GM12873 (cell line): ENCODE measurements at regions not wholly inside any gene's neighbourhood (a gene's known extent, or its start where the extent isn't known, plus 50 kb on each side); places are given as distances from the start of the nearest gene placed in this dataset.

Experiments used
- TF ChIP-seq, protein P1 (sequence below): IDR thresholded peaks from 2 replicates; pipeline ENCODE4 v1.5.1; 2012; ENCODE audit warnings: low read depth, mild to moderate bottlenecking, moderate library complexity, low read length, control low read depth; ENCODE audit not compliant: insufficient read depth; ENCODE audit errors: missing control alignments

DNA sequence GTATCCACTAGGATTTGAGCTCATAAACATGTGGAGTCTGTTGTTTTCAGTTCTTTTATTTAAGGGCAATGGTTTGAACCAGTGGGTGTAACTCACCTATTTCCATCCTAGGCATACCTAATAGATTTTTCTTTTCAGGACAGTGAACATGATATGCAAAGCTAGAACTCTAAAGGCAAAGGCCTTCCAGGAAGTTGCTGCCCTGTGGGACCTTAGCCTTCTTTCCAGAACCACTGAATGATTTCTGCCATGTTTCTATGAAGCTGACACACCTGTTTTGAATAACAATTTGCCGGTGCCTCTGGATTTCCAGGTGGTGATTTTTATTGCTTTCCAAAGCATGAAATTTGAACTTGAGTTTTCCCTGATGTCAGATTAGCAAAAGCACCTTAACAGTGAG lies 372.9 kb upstream of the FAR2 start:
- TF ChIP-seq, protein P1, sequence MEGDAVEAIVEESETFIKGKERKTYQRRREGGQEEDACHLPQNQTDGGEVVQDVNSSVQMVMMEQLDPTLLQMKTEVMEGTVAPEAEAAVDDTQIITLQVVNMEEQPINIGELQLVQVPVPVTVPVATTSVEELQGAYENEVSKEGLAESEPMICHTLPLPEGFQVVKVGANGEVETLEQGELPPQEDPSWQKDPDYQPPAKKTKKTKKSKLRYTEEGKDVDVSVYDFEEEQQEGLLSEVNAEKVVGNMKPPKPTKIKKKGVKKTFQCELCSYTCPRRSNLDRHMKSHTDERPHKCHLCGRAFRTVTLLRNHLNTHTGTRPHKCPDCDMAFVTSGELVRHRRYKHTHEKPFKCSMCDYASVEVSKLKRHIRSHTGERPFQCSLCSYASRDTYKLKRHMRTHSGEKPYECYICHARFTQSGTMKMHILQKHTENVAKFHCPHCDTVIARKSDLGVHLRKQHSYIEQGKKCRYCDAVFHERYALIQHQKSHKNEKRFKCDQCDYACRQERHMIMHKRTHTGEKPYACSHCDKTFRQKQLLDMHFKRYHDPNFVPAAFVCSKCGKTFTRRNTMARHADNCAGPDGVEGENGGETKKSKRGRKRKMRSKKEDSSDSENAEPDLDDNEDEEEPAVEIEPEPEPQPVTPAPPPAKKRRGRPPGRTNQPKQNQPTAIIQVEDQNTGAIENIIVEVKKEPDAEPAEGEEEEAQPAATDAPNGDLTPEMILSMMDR = no peak

DNA sequence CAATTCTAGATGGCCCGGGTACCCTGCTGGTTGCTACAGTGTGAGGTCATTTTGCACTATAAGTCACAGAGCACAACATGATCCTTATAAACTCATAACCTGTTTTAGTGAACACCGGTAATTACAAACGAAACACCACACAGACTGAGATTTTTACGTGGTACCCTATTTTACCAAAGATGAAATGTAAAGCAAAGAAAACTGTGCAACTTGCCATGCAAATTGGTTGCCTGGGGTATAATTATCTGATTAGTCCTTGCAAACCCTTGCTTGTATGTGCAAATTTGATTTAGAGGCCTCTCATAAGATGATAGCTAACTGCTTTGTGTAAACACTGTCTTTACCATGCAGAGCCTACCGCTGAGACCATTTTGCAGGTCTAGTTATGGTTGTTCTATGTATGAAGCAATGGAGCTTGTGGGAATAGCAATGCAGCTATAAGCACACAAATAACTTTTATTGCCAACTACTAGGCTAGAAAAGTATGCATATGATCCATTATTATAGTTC lies 372.1 kb upstream of the FAR2 start:
- TF ChIP-seq, protein P1 = no peak

DNA sequence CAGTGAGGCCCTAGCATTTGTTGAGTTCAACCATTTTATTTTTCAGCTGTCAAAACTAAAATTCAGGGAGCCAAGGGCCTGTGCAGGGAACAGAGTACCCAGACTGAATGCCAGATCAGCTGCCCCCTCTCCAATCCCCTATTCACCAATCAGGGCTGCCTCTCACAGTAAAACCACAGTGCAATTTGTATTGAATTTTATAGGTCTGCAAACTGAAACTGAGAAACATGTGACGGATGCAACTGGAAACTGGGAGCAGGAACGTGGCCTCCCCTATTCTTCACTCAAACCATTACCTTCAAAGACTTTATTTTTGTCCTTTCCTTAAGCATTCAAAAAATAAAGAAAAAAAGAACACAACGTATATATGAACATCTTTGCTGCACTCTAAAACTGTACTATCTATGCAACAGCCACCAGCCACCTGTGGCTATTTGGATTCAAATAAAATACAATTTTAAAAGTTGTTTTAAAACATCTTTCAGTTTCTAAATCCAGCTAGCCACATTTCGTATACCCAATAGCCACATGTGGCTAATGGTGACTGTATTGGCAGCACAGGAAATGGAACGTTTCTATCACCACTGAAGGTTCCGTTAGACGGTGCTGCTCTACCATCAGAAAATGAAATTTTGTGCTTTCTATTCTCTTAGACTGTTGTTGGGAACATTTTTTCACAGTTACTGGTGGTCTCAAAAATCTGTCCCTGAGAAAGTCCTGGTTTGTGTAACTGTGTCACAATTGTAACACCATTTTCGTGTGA lies 371.3 kb upstream of the FAR2 start:
- TF ChIP-seq, protein P1 = no peak

DNA sequence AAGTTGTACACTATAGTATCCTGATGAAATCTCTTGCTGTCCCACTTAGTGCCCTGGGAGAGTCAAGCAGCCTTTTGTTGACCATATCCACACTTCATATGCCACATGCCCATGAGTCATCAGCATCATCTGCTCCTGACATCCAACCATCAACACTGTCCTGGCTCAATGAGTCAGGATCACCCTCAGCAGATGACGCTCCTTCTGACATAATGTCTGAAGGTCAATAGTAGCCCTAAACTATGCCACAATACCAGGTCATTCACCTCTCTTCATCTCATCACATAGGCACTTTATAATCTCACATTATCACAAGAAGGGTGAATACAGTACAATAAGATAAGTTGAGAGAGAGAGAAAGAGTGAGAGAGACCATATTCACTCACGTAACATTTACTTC lies 369.0 kb upstream of the FAR2 start:
- TF ChIP-seq, protein P1 = no peak

DNA sequence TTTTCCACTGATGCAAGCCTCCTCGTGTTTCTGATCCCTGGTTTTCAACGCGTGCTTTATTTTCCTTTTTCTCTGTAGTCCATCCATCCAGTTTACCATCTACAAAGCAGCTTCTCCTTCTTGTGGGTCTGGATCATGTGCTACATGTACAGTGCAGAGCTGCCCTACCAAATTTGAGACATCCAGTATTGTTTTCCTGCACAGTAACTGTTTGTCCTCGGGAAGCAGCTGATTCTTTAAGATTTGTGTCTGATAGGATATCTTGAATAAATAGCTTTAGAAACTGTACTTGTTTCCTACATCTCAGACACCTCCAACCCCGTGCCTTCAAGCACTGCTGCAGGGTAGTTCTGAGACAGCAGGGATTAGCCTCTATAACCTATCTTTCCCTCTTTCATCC lies 368.1 kb upstream of the FAR2 start:
- TF ChIP-seq, protein P1 = no peak

DNA sequence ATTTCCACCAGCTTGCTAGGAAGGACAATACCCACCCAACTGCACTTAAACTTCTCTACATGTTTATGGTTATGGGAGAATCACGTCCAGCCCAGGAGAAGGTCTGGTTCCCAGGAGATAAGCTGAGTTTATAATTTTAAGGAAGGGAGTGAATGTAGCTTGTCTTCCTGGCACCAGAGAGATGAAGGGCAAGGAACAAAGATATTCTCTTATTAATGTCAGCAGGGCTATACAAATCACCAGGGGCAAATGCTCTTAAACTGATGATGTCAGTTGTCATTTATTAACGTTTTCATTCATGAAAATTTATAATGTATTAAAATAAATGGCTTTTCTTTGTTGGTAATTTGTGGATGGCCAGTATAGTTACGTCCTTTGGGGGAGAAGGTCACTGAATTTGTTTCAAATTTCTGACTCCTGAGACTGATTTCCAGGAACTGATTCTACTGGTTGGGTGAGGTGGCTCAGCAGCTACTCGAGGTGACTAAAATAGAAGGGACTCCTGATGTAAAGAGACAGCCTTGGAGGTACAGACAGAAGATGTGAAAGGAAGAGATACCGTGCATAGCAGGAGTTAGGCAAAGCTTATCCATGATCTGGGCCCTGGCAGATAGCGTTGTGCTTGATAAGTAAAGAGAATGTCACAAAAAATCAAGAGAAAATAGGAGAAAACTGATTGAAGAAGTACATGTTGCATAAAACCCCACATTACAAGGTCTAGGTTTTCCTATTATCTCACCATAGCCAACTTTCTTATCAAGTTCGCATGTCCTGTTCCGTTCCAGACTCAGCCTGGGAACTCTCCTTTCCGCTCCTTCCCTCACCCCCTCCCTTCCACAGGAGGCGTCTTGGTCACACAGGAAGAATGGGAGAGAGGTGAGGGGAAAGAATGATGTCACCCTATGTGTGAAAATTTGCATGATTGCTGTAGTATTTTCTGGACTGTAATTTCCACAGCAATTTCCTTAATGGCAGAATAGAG lies 367.1 kb upstream of the FAR2 start:
- TF ChIP-seq, protein P1 = no peak

DNA sequence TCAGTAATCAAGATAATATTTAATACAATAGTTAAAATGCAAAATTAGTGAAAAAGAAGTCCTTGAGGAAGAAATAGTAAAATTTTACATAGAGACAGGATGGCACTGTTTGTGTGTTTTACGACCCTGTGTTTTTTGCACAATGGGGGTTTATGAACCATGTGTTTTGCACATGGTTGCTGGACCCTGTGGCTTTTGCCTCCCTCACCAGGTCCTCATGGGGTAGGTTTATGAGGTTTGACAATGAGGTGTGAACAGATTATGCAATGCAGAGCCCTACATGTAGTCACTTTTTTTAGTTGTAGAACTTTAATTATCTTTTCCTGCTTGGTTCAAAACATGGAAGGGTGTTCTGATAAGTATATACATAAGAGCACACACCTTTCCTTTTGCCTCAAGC lies 366.3 kb upstream of the FAR2 start:
- TF ChIP-seq, protein P1 = no peak
